HepG2 (cell line): ENCODE measurements at regions not wholly inside any gene's neighbourhood (a gene's known extent, or its start where the extent isn't known, plus 50 kb on each side); places are given as distances from the start of the nearest gene placed in this dataset.

Experiments
- CREB1 ChIP-seq, 2 experiments: fragments of 450-650 bp in 1 of 2; IDR thresholded peaks; 2 replicates each; pipeline ENCODE4 v1.6.1; 2016 to 2017; ENCODE audit warnings: control low read depth in 1 of 2, mild to moderate bottlenecking in 1 of 2, missing compliant biosample characterization in 1 of 2, missing genetic modification characterization in 1 of 2
- CSRNP1 ChIP-seq: sonication (generic); formaldehyde crosslinking; IDR thresholded peaks from 2 replicates; pipeline ENCODE4 v1.8.1; 2023; ENCODE audit warnings: mild to moderate bottlenecking, missing genetic modification reagents
- ETV5 ChIP-seq: IDR thresholded peaks from 2 replicates; pipeline ENCODE4 v1.6.1; 2018; ENCODE audit warnings: missing biosample characterization, missing genetic modification reagents, inconsistent platforms, borderline replicate concordance
- FUBP1 ChIP-seq: sonication (generic); formaldehyde crosslinking; IDR thresholded peaks from 2 replicates; pipeline ENCODE4 v1.5.1; 2020; ENCODE audit warnings: missing genetic modification reagents, mild to moderate bottlenecking, borderline replicate concordance
- GLI4 ChIP-seq: sonication (generic); formaldehyde crosslinking; IDR thresholded peaks from 2 replicates; pipeline ENCODE4 v1.5.1; 2020; ENCODE audit warnings: missing genetic modification reagents, mild to moderate bottlenecking, moderate library complexity, borderline replicate concordance
- ISL2 ChIP-seq: sonication (generic); formaldehyde crosslinking; IDR thresholded peaks from 2 replicates; pipeline ENCODE4 v1.5.0; 2020; ENCODE audit warnings: missing genetic modification reagents
- JUND ChIP-seq: sonication (generic); formaldehyde crosslinking; IDR thresholded peaks from 2 replicates; pipeline ENCODE4 v1.8.0; 2022; ENCODE audit warnings: mild to moderate bottlenecking, missing genetic modification reagents
- MXD1 ChIP-seq: sonication (generic); formaldehyde crosslinking; IDR thresholded peaks from 2 replicates; pipeline ENCODE4 v1.4.0; 2020; ENCODE audit warnings: mild to moderate bottlenecking, missing genetic modification reagents
- NFATC3 ChIP-seq: sonication (generic); formaldehyde crosslinking; IDR thresholded peaks from 2 replicates; pipeline ENCODE4 v1.5.1; 2020; ENCODE audit warnings: mild to moderate bottlenecking, missing genetic modification reagents
- POLR2AphosphoS2 ChIP-seq: IDR thresholded peaks from 2 replicates; pipeline ENCODE4 v1.6.1; 2011; ENCODE audit warnings: low read depth, low read length, improper control_type of control experiment
- RBAK ChIP-seq: sonication (generic); formaldehyde crosslinking; IDR thresholded peaks from 2 replicates; pipeline ENCODE4 v1.5.1; 2020; ENCODE audit warnings: mild to moderate bottlenecking, missing genetic modification reagents
- SP1 ChIP-seq, 2 experiments: fragments of 450-650 bp in 1 of 2; sonication (generic) in 1 of 2; formaldehyde crosslinking in 1 of 2; IDR thresholded peaks; 2 replicates each; pipeline versions ENCODE4 v1.4.0 to v1.6.1; 2016 to 2020; ENCODE audit warnings: missing genetic modification reagents in 1 of 2
- ZBTB2 ChIP-seq: sonication (generic); formaldehyde crosslinking; IDR thresholded peaks from 2 replicates; pipeline ENCODE4 v1.8.0; 2022; ENCODE audit warnings: low read depth, missing genetic modification reagents
- ZBTB25 ChIP-seq: IDR thresholded peaks from 2 replicates; pipeline ENCODE4 v1.6.1; 2018; ENCODE audit warnings: missing genetic modification reagents
- ZBTB8A ChIP-seq: sonication (generic); formaldehyde crosslinking; IDR thresholded peaks from 2 replicates; pipeline ENCODE4 v1.4.0; 2020; ENCODE audit warnings: mild to moderate bottlenecking, low read depth, missing genetic modification reagents, borderline replicate concordance
- ZMAT5 ChIP-seq: sonication (generic); formaldehyde crosslinking; IDR thresholded peaks from 2 replicates; pipeline ENCODE4 v1.5.0; 2020; ENCODE audit warnings: mild to moderate bottlenecking, low read depth, missing genetic modification reagents, borderline replicate concordance
- ZNF234 ChIP-seq: sonication (generic); formaldehyde crosslinking; conservative IDR thresholded peaks from 2 replicates; pipeline ENCODE4 v1.5.1; 2020; ENCODE audit warnings: mild to moderate bottlenecking, missing genetic modification reagents
- ZNF280D ChIP-seq: sonication (generic); formaldehyde crosslinking; IDR thresholded peaks from 2 replicates; pipeline ENCODE4 v1.5.1; 2020; ENCODE audit warnings: mild to moderate bottlenecking, missing genetic modification reagents

- TF ChIP-seq ZNF280D (no peak), RBAK (CRISPR knock-in tag) (no peak), JUND (CRISPR knock-in tag) (no peak), NFATC3 (CRISPR knock-in tag) (no peak), ZMAT5 (CRISPR knock-in tag) (no peak), ZBTB8A (CRISPR knock-in tag) (no peak), FUBP1 (CRISPR knock-in tag) (no peak), ZBTB2 (CRISPR knock-in tag) (no peak), GLI4 (CRISPR knock-in tag) (no peak), POLR2AphosphoS2 (no peak), ISL2 (CRISPR knock-in tag) (no peak), ZBTB25 (CRISPR knock-in tag) (no peak), ZNF234 (CRISPR knock-in tag) (no peak), CSRNP1 (no peak), ETV5 (CRISPR knock-in tag) (no peak), CREB1 (IDR thresholded peaks at IDR 0.05) (peak; percentile 85), CREB1 (CRISPR knock-in tag; IDR thresholded peaks at IDR 0.05) (0 out of 2 replicates have a peak, but pooled peaks have one; percentile 1), MXD1 (no peak), SP1 (IDR thresholded peaks at IDR 0.05) (no peak), SP1 (CRISPR knock-in tag; IDR thresholded peaks at IDR 0.05) (no peak)
Measured at GRCh38 chr15:98311566-98312188, 336.7 kb upstream of the IGF1R start (continued).
